Naive B cell (primary cell): ENCODE measurements at regions not wholly inside any gene's neighbourhood (a gene's known extent, or its start where the extent isn't known, plus 50 kb on each side); places are given as distances from the start of the nearest gene placed in this dataset.

Source experiments
- ATAC-seq, 2 donors: fragments of 150-1000 bp; cut with Tn5 transposase; 2 replicates each; pipeline ENCODE4 v1.10.0; 2021; ENCODE audit warnings: low read depth in 2 of 2, mild to moderate bottlenecking in 2 of 2, moderate library complexity in 2 of 2
- DNase-seq: peaks from one replicate; pipeline ENCODE4 v3.0.0; 2022
- H3K27ac Mint-ChIP-seq, 6 donors: one replicate each; pipeline ENCODE4 v1.8.0; 2020 to 2022; ENCODE audit warnings: mild to moderate bottlenecking in 6 of 6, mixed read lengths in 6 of 6, moderate library complexity in 5 of 6, inconsistent platforms in 2 of 6
- H3K27me3 Mint-ChIP-seq, 3 donors: one replicate each; pipeline ENCODE4 v1.8.0; 2021 to 2022; ENCODE audit warnings: mixed read lengths in 3 of 3, mild to moderate bottlenecking in 1 of 3
- H3K36me3 Mint-ChIP-seq, 2 donors: one replicate each; pipeline ENCODE4 v1.8.0; 2020 to 2022; ENCODE audit warnings: mixed read lengths in 2 of 2, inconsistent platforms in 1 of 2, mild to moderate bottlenecking in 1 of 2
- H3K4me1 Mint-ChIP-seq, 3 donors: one replicate each; pipeline ENCODE4 v1.8.0; 2020 to 2022; ENCODE audit warnings: mixed read lengths in 3 of 3, inconsistent platforms in 1 of 3, mild to moderate bottlenecking in 1 of 3, moderate library complexity in 1 of 3
- H3K4me3 Mint-ChIP-seq, 8 donors: one replicate each; pipeline ENCODE4 v1.8.0; 2020 to 2022; ENCODE audit warnings: mild to moderate bottlenecking in 8 of 8, mixed read lengths in 8 of 8, moderate library complexity in 8 of 8, inconsistent platforms in 2 of 8
- H3K9me3 Mint-ChIP-seq, 7 donors: one replicate each; pipeline ENCODE4 v1.8.0; 2020 to 2022; ENCODE audit warnings: mixed read lengths in 7 of 7, mild to moderate bottlenecking in 5 of 7, inconsistent platforms in 2 of 7, moderate library complexity in 1 of 7

- Mint-ChIP-seq H3K4me3 (no peak overlapping the region), H3K27ac (no peak overlapping the region), H3K9me3 (peaks cover 8 to 28% (median 22%) of the 10 kb centered on the region in 7 donors), H3K4me1 (no peaks in the 10 kb centered on the region), H3K36me3 (peaks cover 4 to 15% of the 10 kb centered on the region in 2 donors), H3K27me3 (peaks cover 16 to 42% (median 24%) of the 10 kb centered on the region in 3 donors)
- no peak for DNase-seq
- ATAC-seq, result no peak
Observed at GRCh38 chr10:125325326-125325725, 165.0 kb upstream of the CTBP2 start.

GRCh38 chr10:125316436-125316835 is 156.1 kb upstream of the CTBP2 start:
- DNase-seq (no peak), ATAC-seq (no peak)
- Mint-ChIP-seq H3K4me1 (no peaks in the 10 kb centered on the region), H3K9me3 (peaks cover 0 to 26% (median 13%) of the 10 kb centered on the region in 7 donors), H3K27me3 (peaks cover 0 to 19% (median 8%) of the 10 kb centered on the region in 3 donors), H3K27ac (no peak overlapping the region), H3K4me3 (no peak overlapping the region), H3K36me3 (no peaks in the 10 kb centered on the region)

- Mint-ChIP-seq H3K4me3 (no peak overlapping the region), H3K9me3 (peaks cover 0 to 9% (median 0%) of the 10 kb centered on the region in 7 donors), H3K27me3 (peaks cover 14 to 44% (median 27%) of the 10 kb centered on the region in 3 donors), H3K27ac (no peak overlapping the region), H3K36me3 (peaks cover 0 to 7% of the 10 kb centered on the region in 2 donors), H3K4me1 (no peaks in the 10 kb centered on the region)
- ATAC-seq (no peak), DNase-seq (no peak)
Observed at GRCh38 chr10:125300937-125301336, 140.6 kb upstream of the CTBP2 start.

DNA sequence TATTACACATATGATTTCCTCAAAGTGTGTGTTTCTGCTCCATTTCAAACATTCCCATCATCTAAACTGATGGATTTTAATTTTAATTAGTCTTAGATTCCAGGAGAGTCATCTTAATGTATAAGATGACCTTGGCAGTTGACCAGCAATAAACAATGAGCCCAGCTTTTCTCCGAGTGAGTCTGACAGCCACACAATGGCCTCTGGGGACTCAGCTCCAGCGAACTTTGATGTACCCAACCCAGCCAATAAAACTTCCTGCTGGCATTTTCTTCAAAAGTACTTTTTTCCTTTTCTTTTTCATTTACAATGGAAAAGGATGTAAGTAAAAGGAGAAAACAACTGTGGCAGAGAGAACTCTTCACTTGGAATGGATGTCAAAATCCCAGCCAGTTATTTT is 139.1 kb upstream of the CTBP2 start:
- DNase-seq, result no peak
- no peak for ATAC-seq
- Mint-ChIP-seq H3K27ac (no peak overlapping the region), H3K36me3 (peaks cover 0 to 7% of the 10 kb centered on the region in 2 donors), H3K9me3 (peaks cover 0 to 9% (median 4%) of the 10 kb centered on the region in 7 donors), H3K4me1 (no peaks in the 10 kb centered on the region), H3K4me3 (no peak overlapping the region), H3K27me3 (peaks cover 15 to 44% (median 27%) of the 10 kb centered on the region in 3 donors)

DNA sequence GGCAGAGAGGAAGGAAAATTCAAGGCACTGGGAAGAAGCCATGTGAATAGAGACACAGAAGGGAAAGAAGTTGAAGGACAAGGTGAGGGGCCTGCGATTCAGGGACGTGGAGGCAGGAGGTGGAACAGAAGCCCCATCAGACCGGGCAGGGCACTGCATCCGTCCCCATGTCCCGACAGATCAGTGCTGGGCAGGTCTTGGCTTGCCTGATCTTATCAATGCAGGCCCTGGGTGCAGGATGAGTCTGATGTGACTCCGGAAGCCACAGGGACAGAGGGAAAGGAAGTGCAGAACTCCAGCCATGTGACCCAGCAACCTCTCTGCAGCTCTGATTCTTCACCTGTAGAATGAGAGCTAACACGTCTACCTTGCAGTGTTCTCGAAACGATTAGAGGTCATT is 136.2 kb upstream of the CTBP2 start:
- peaks cover 0 to 11% (median 5%) of the 10 kb centered on the region in 7 donors for H3K9me3 Mint-ChIP-seq
- peaks cover 13 to 29% (median 18%) of the 10 kb centered on the region in 3 donors for H3K27me3 Mint-ChIP-seq
- DNase-seq (no peak), ATAC-seq (no peak)
- peaks cover 0 to 7% of the 10 kb centered on the region in 2 donors for H3K36me3 Mint-ChIP-seq
- H3K4me1 Mint-ChIP-seq, result no peaks in the 10 kb centered on the region
- H3K27ac Mint-ChIP-seq, result no peak overlapping the region
- H3K4me3 Mint-ChIP-seq, result no peak overlapping the region

DNA sequence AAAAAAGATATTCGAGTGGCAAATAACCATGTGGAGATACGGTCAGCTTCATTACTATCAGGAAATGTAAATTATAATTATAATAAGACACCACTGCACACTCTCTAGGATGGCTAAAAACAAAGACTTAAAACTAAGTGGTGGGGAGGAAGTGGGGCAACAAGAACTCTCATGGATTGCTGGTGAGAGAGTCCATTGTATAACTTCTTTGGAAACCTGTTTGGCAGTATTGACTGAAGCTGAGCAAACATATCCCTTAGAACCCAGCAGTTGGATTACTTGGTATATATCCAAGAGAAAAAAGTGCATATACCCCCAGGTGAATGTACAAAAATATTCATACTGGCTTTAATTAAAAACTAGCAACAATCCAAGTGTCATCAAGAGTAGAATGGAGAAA is 133.7 kb upstream of the CTBP2 start:
- Mint-ChIP-seq H3K27me3 (peaks cover 13 to 27% (median 17%) of the 10 kb centered on the region in 3 donors), H3K36me3 (peaks cover 0 to 7% of the 10 kb centered on the region in 2 donors), H3K4me3 (no peak overlapping the region), H3K9me3 (peaks cover 2 to 17% (median 5%) of the 10 kb centered on the region in 7 donors), H3K4me1 (no peaks in the 10 kb centered on the region), H3K27ac (peak overlapping the region in 1 of 6 donors; percentile 10)
- no peak for DNase-seq
- ATAC-seq, result no peak

GRCh38 chr10:125291836-125292235 is 131.5 kb upstream of the CTBP2 start:
- H3K9me3 Mint-ChIP-seq, result peaks cover 8 to 36% (median 11%) of the 10 kb centered on the region in 7 donors
- no peak overlapping the region for H3K27ac Mint-ChIP-seq
- DNase-seq (no peak), ATAC-seq (no peak)
- H3K36me3 Mint-ChIP-seq, result peaks cover 0 to 7% of the 10 kb centered on the region in 2 donors
- H3K4me1 Mint-ChIP-seq, result no peaks in the 10 kb centered on the region
- peaks cover 13 to 34% (median 31%) of the 10 kb centered on the region in 3 donors for H3K27me3 Mint-ChIP-seq
- no peak overlapping the region for H3K4me3 Mint-ChIP-seq

DNA sequence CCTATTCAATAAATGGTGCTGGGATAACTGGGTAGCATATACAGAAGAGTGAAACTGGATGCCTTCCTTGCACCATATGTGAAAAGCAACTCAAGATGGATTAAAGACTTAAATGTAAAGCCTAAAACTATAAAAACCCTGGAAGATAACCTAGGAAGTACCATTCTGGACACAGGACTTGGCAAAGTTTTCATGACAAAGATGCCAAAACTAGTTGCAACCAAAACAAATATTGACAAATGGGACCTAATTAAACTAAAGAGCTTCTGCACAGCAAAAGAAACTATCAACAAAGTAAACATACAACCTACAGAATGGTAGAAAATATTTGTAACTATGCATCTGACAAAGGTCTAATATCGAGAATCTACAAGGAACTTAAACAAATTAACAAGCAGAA is 129.1 kb upstream of the CTBP2 start:
- DNase-seq (no peak), ATAC-seq (no peak)
- H3K27me3 Mint-ChIP-seq, result peaks cover 12 to 38% (median 31%) of the 10 kb centered on the region in 3 donors
- no peaks in the 10 kb centered on the region for H3K4me1 Mint-ChIP-seq
- H3K27ac Mint-ChIP-seq, result no peak overlapping the region
- H3K36me3 Mint-ChIP-seq, result no peaks in the 10 kb centered on the region
- H3K9me3 Mint-ChIP-seq, result peaks cover 4 to 33% (median 8%) of the 10 kb centered on the region in 7 donors
- H3K4me3 Mint-ChIP-seq, result no peak overlapping the region

DNA sequence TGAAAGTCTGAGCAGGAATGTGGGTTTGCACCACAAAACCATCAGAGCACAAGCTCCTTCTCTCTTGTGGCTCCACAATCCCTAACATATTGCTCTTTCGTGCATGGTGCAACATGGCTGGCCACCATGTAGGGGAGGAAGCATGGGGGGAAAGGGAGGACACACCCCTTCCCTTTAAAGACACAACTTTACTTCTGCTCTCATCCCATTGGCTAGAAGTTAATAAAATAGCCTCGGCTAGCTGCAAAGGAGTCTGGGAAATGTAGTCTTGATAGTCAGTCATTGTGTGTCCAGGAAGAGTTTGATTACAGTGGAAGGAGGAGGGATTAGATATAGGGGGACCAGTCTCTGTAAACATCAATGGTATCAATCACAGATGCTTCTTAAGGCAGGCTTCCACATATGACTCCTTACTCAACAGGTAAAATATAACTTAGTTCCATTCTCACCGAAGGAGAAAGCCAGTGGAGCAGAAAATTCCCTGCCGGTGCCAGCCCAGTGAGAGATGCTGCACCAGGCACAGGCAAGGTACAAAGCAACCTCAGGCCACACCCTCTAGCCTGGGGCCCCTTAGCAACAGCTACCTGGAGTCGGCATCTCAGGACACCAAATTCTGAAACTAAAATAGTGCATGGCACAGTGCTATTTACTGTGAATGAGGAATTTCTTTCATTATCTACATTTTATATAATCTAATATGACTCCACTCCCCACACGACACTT is 124.7 kb upstream of the CTBP2 start:
- peaks cover 18 to 56% (median 52%) of the 10 kb centered on the region in 3 donors for H3K27me3 Mint-ChIP-seq
- H3K27ac Mint-ChIP-seq, result no peak overlapping the region
- peaks cover 4 to 27% (median 8%) of the 10 kb centered on the region in 7 donors for H3K9me3 Mint-ChIP-seq
- no peak overlapping the region for H3K4me3 Mint-ChIP-seq
- no peak for DNase-seq
- no peak for ATAC-seq
- H3K36me3 Mint-ChIP-seq, result no peaks in the 10 kb centered on the region
- H3K4me1 Mint-ChIP-seq, result peaks cover 0 to 4% (median 0%) of the 10 kb centered on the region in 3 donors

DNA sequence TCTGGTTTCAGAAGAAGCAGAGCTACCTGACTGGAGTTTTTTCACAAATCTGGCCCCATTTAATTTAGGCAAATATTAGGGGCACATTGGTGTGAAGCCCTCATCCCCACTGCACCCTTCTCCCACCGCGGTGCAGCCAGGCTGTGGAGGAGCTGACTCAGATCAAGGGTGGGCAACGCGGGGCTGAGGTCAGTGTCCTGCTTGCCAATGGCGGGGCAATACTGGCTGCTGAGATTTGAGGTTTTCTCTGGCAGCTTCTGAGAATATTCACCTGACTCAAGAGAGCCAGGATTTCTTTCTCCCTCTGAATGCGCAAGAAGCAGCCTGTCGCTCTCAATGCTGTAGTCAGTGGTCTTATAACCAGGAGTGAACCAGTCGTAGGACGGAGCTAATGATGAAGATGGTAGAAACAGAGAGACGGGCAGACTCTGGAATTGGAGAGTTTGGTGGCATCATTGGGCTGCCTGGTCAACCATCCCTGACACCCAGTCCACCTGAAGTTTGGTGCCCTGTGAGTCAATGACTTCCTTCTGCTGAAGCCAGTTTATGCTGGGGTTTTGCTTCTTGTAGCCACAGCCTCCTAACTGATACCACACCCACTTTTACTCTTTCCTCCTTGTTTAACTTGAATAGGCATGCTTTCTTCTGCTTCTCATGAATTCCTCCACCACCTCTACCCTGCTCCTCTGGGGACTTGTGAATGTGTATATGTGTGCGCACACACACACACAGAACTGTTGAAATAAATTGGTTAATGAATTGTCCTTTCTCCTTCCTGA is 123.7 kb upstream of the CTBP2 start:
- ATAC-seq (no peak), DNase-seq (no peak)
- Mint-ChIP-seq H3K36me3 (no peaks in the 10 kb centered on the region), H3K9me3 (peaks cover 4 to 20% (median 7%) of the 10 kb centered on the region in 7 donors), H3K4me1 (peaks cover 0 to 4% (median 0%) of the 10 kb centered on the region in 3 donors), H3K27me3 (peaks cover 22 to 63% (median 59%) of the 10 kb centered on the region in 3 donors), H3K27ac (no peak overlapping the region), H3K4me3 (no peak overlapping the region)

DNA sequence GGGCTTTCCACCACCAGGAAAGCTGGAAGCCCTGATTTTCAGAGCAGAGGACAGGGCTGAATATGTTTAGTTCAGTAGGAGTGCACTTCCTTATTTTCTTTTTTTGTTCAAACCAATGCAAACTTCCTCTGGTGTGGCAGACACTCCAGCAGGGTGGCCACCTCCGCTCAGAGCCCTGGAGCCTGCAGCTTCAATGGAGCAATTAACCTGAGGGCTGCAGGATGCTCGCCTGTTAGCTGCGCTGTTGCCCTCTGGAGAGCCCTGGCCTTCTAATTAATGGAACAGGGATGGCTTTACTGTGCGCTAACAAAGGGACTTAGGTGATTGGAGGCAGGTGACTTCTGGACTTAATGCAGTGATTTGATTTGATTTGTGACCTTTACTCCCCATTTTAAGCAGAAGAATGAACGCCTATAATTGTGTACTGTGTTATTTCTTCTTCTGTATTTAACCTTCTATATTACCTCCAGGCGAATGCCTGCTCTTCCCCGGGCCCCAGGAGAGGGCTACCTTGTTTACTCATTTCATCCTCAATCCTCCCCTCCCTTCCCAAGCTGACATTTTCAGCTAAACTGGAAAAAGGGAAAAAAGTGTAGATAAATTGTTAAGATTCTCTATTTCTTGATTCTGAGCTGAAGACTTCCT is 123.0 kb upstream of the CTBP2 start:
- no peak for DNase-seq
- no peak for ATAC-seq
- Mint-ChIP-seq H3K9me3 (peaks cover 3 to 16% (median 5%) of the 10 kb centered on the region in 7 donors), H3K4me1 (peaks cover 0 to 4% (median 0%) of the 10 kb centered on the region in 3 donors), H3K4me3 (no peak overlapping the region), H3K36me3 (no peaks in the 10 kb centered on the region), H3K27me3 (peaks cover 22 to 63% (median 63%) of the 10 kb centered on the region in 3 donors), H3K27ac (no peak overlapping the region)

- no peak for ATAC-seq
- Mint-ChIP-seq H3K36me3 (peaks cover 2 to 4% of the 10 kb centered on the region in 2 donors), H3K27ac (no peak overlapping the region), H3K4me3 (no peak overlapping the region), H3K27me3 (peaks cover 24 to 49% (median 45%) of the 10 kb centered on the region in 3 donors), H3K4me1 (peaks cover 0 to 4% (median 0%) of the 10 kb centered on the region in 3 donors), H3K9me3 (peaks cover under 1 to 8% (median 4%) of the 10 kb centered on the region in 7 donors)
- DNase-seq, result no peak
Observed at GRCh38 chr10:125281091-125281490, 120.7 kb upstream of the CTBP2 start.

GRCh38 chr10:125276133-125276532 is 115.8 kb upstream of the CTBP2 start:
- no peaks in the 10 kb centered on the region for H3K4me1 Mint-ChIP-seq
- H3K4me3 Mint-ChIP-seq, result no peak overlapping the region
- peak overlapping the region in 1 of 6 donors; percentile 34 for H3K27ac Mint-ChIP-seq
- H3K27me3 Mint-ChIP-seq, result peaks cover 10 to 45% (median 29%) of the 10 kb centered on the region in 3 donors
- no peak for DNase-seq
- peaks cover 4 to 11% (median 6%) of the 10 kb centered on the region in 7 donors for H3K9me3 Mint-ChIP-seq
- H3K36me3 Mint-ChIP-seq, result peaks cover 4 to 7% of the 10 kb centered on the region in 2 donors
- no peak for ATAC-seq
